G401.6 (cell line): ENCODE measurements at regions not wholly inside any gene's neighbourhood (a gene's known extent, or its start where the extent isn't known, plus 50 kb on each side); places are given as distances from the start of the nearest gene placed in this dataset.

ENCODE experiments used
- FAIRE-seq: peaks from 2 replicates; lab custom pipeline; 2012; peaks lifted over from hg19 to GRCh38; lab: Jason Lieb, UNC

- no peak for FAIRE-seq
Observed at GRCh38 chr15:95400428-95400827, 930.1 kb upstream of the NR2F2 start.

GRCh38 chr15:95401587-95401986, 928.9 kb upstream of the NR2F2 start:
- no peak for FAIRE-seq

- no peak for FAIRE-seq
Observed at GRCh38 chr15:95405447-95405846, 925.1 kb upstream of the NR2F2 start.

- no peak for FAIRE-seq
Observed at GRCh38 chr15:95407534-95407933, 923.0 kb upstream of the NR2F2 start.

GRCh38 chr15:95409211-95409610, 921.3 kb upstream of the NR2F2 start:
- FAIRE-seq = no peak

GRCh38 chr15:95409626-95410310, 920.7 kb upstream of the NR2F2 start:
- FAIRE-seq = no peak

- no peak for FAIRE-seq
Observed at GRCh38 chr15:95410757-95411156, 919.7 kb upstream of the NR2F2 start.

- no peak for FAIRE-seq
Observed at GRCh38 chr15:95416576-95416975, 913.9 kb upstream of the NR2F2 start.

GRCh38 chr15:95417761-95418160, 912.7 kb upstream of the NR2F2 start:
- no peak for FAIRE-seq

- no peak for FAIRE-seq
Observed at GRCh38 chr15:95422255-95422654, 908.2 kb upstream of the NR2F2 start.

- FAIRE-seq = no peak
Observed at GRCh38 chr15:95425859-95426258, 904.6 kb upstream of the NR2F2 start.

- no peak for FAIRE-seq
Observed at GRCh38 chr15:95429345-95429744, 901.2 kb upstream of the NR2F2 start.

GRCh38 chr15:95431518-95431917, 899.0 kb upstream of the NR2F2 start:
- no peak for FAIRE-seq

- FAIRE-seq = no peak
Observed at GRCh38 chr15:95432878-95433405, 897.6 kb upstream of the NR2F2 start.

- no peak for FAIRE-seq
Observed at GRCh38 chr15:95439922-95440376, 890.6 kb upstream of the NR2F2 start.

GRCh38 chr15:95440712-95441111, 889.8 kb upstream of the NR2F2 start:
- FAIRE-seq = no peak

GRCh38 chr15:95442107-95442719, 888.3 kb upstream of the NR2F2 start:
- no peak for FAIRE-seq

GRCh38 chr15:95444860-95445259, 885.6 kb upstream of the NR2F2 start:
- no peak for FAIRE-seq

- FAIRE-seq = no peak
Observed at GRCh38 chr15:95446854-95447253, 883.6 kb upstream of the NR2F2 start.

GRCh38 chr15:95447486-95447885, 883.0 kb upstream of the NR2F2 start:
- no peak for FAIRE-seq

- no peak for FAIRE-seq
Observed at GRCh38 chr15:95448531-95449229, 881.8 kb upstream of the NR2F2 start.

GRCh38 chr15:95449230-95449628, 881.3 kb upstream of the NR2F2 start:
- FAIRE-seq = no peak

GRCh38 chr15:95450413-95450812, 880.1 kb upstream of the NR2F2 start:
- no peak for FAIRE-seq
